Breast epithelium (tissue), 3 donors: ENCODE measurements at regions not wholly inside any gene's neighbourhood (a gene's known extent, or its start where the extent isn't known, plus 50 kb on each side); places are given as distances from the start of the nearest gene placed in this dataset.

Source experiments
- CTCF ChIP-seq, 3 donors: fragments of 450-650 bp; IDR thresholded peaks; one replicate each; pipeline ENCODE4 v1.5.1; 2016 to 2017; ENCODE audit warnings: antibody characterized with exemption in 3 of 3, mild to moderate bottlenecking in 3 of 3, moderate library complexity in 3 of 3
- POLR2A ChIP-seq: fragments of 450-650 bp; IDR thresholded peaks from one replicate; pipeline ENCODE4 v1.6.1; 2016; ENCODE audit warnings: antibody characterized with exemption, mild to moderate bottlenecking, moderate library complexity
- POLR2AphosphoS5 ChIP-seq, 3 donors: sonication (generic); formaldehyde crosslinking; IDR thresholded peaks; one replicate each; pipeline ENCODE4 v1.6.1; 2017; ENCODE audit warnings: antibody characterized with exemption in 3 of 3

GRCh38 chr10:33107953-33108352 is 149.9 kb upstream of the ITGB1 start:
- no peak for TF ChIP-seq CTCF (IDR thresholded peaks at IDR 0.05)
- TF ChIP-seq POLR2AphosphoS5 (IDR thresholded peaks at IDR 0.05), result no peak
- TF ChIP-seq POLR2A, result no peak
